ENCODE measurements at regions not wholly inside any gene's neighbourhood (a gene's known extent, or its start where the extent isn't known, plus 50 kb on each side); places are given as distances from the start of the nearest gene placed in this dataset.

GRCh38 chr9:80649496-80649895, 1039.9 kb downstream of the TLE1 start:
- Histone ChIP-seq H3K9me3 (no peaks in the 10 kb centered on the region), H3K27ac (no peak overlapping the region), H3K4me1 (peaks cover 0 to 3% (median 0%) of the 10 kb centered on the region in 4 donors), H3K4me3 (no peak overlapping the region), H3K27me3 (no peaks in the 10 kb centered on the region), H3K36me3 (no peaks in the 10 kb centered on the region)
- DNase-seq = no peak
- WGBS, 2 donors = 67 to 77% methylated on average over 2 of the region's 2 CpGs
- TF ChIP-seq EP300 (IDR thresholded peaks at IDR 0.05) (no peak), CTCF (IDR thresholded peaks at IDR 0.05) (no peak), POLR2A (IDR thresholded peaks at IDR 0.05) (no peak), POLR2AphosphoS5 (IDR thresholded peaks at IDR 0.05) (no peak)
- no peak for ATAC-seq (ENCODE audit: low FRiP score in 2 of 2)

- Histone ChIP-seq H3K4me3 (no peak overlapping the region), H3K9me3 (no peaks in the 10 kb centered on the region), H3K27ac (no peak overlapping the region), H3K27me3 (no peaks in the 10 kb centered on the region), H3K36me3 (no peaks in the 10 kb centered on the region), H3K4me1 (peaks cover 0 to 3% (median 0%) of the 10 kb centered on the region in 4 donors)
- TF ChIP-seq POLR2AphosphoS5 (IDR thresholded peaks at IDR 0.05) = peak in 1 of 2 donors; percentile 39
- TF ChIP-seq EP300 (IDR thresholded peaks at IDR 0.05) = no peak
- ATAC-seq (ENCODE audit: low FRiP score in 2 of 2) = peak; percentile 46 to 91
- DNase-seq = no peak
- 53 to 55% methylated on average over 3 of the region's 3 CpGs for WGBS, 2 donors
Observed at GRCh38 chr9:80649001-80649420, 1040.3 kb downstream of the TLE1 start.

GRCh38 chr9:80648336-80648735, 1041.0 kb downstream of the TLE1 start:
- ATAC-seq (ENCODE audit: low FRiP score in 2 of 2) = no peak
- Histone ChIP-seq H3K4me1 (peaks cover 0 to 3% (median 0%) of the 10 kb centered on the region in 4 donors), H3K27ac (no peak overlapping the region), H3K36me3 (no peaks in the 10 kb centered on the region), H3K4me3 (no peak overlapping the region), H3K27me3 (no peaks in the 10 kb centered on the region), H3K9me3 (no peaks in the 10 kb centered on the region)
- no peak for TF ChIP-seq EP300 (IDR thresholded peaks at IDR 0.05)
- no peak for DNase-seq
- 93 to 96% methylated on average over 1 of the region's 1 CpG for WGBS, 2 donors

- WGBS, 2 donors = 87 to 89% methylated on average over 4 of the region's 4 CpGs
- DNase-seq (no peak), ATAC-seq (ENCODE audit: low FRiP score in 2 of 2) (no peak)
- no peaks in the 10 kb centered on the region for H3K9me3 ChIP-seq
- H3K4me1 ChIP-seq = peaks cover 0 to 3% (median 0%) of the 10 kb centered on the region in 4 donors
- no peaks in the 10 kb centered on the region for H3K27me3 ChIP-seq
- H3K36me3 ChIP-seq = no peaks in the 10 kb centered on the region
- H3K27ac ChIP-seq = no peak overlapping the region
- H3K4me3 ChIP-seq = no peak overlapping the region
- TF ChIP-seq EP300 (IDR thresholded peaks at IDR 0.05) (no peak), POLR2AphosphoS5 (IDR thresholded peaks at IDR 0.05) (no peak), CTCF (IDR thresholded peaks at IDR 0.05) (no peak), POLR2A (IDR thresholded peaks at IDR 0.05) (no peak)
Observed at GRCh38 chr9:80646211-80646610, 1043.1 kb downstream of the TLE1 start.

GRCh38 chr9:80644044-80644443, 1045.3 kb downstream of the TLE1 start:
- no peak overlapping the region for H3K4me3 ChIP-seq
- H3K27ac ChIP-seq = no peak overlapping the region
- H3K9me3 ChIP-seq = no peaks in the 10 kb centered on the region
- 81% methylated on average over 3 of the region's 3 CpGs for WGBS, 2 donors
- H3K4me1 ChIP-seq = no peaks in the 10 kb centered on the region
- no peak for TF ChIP-seq POLR2A (IDR thresholded peaks at IDR 0.05)
- no peak for TF ChIP-seq POLR2AphosphoS5 (IDR thresholded peaks at IDR 0.05)
- TF ChIP-seq CTCF (IDR thresholded peaks at IDR 0.05) = no peak
- H3K27me3 ChIP-seq = no peaks in the 10 kb centered on the region
- DNase-seq = no peak
- H3K36me3 ChIP-seq = no peaks in the 10 kb centered on the region
- no peak for ATAC-seq (ENCODE audit: low FRiP score in 2 of 2)

GRCh38 chr9:80635065-80635464, 1054.3 kb downstream of the TLE1 start:
- Histone ChIP-seq H3K4me1 (no peaks in the 10 kb centered on the region), H3K27me3 (no peaks in the 10 kb centered on the region), H3K27ac (no peak overlapping the region), H3K9me3 (no peaks in the 10 kb centered on the region), H3K36me3 (no peaks in the 10 kb centered on the region), H3K4me3 (no peak overlapping the region)
- no peak for DNase-seq
- TF ChIP-seq CTCF (IDR thresholded peaks at IDR 0.05) (no peak), POLR2AphosphoS5 (IDR thresholded peaks at IDR 0.05) (no peak), POLR2A (IDR thresholded peaks at IDR 0.05) (no peak), EP300 (IDR thresholded peaks at IDR 0.05) (no peak)
- ATAC-seq (ENCODE audit: low FRiP score in 2 of 2) = no peak
- 82 to 88% methylated on average over 1 of the region's 1 CpG for WGBS, 2 donors

Measured in upper lobe of left lung (tissue), 6 donors.